MM.1S (cell line): ENCODE measurements at regions not wholly inside any gene's neighbourhood (a gene's known extent, or its start where the extent isn't known, plus 50 kb on each side); places are given as distances from the start of the nearest gene placed in this dataset.

Experiments
- EZH2phosphoT487 ChIP-seq: fragments of 300-600 bp; sonication (generic); IDR thresholded peaks from 2 replicates; pipeline ENCODE4 v1.6.1; 2018; ENCODE audit warnings: antibody characterized with exemption, low read length
- TF ChIP-seq, protein P1 (sequence below): fragments of 300-600 bp; sonication (generic); IDR thresholded peaks from 2 replicates; pipeline ENCODE4 v1.5.1; 2016; ENCODE audit warnings: antibody characterized with exemption, low read length, mixed read lengths

DNA sequence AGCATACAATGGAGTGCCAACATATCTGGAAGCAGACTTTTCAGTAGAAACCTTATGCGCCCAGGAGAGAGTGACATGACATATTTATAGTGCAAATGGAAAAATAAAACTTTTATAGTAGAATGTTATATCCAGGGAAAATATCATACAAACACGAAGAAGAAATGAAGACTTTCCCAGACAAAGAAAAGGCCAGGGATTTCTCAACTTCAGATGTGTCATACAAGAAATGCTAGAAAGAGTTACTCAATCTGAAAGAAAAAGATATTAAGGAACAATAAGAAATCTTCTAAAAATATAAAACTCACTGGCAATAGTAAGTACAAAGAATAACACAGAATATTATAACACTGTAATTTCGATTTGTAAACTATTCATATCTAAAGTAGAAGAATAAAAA lies 1269.3 kb downstream of the GRIK2 start:
- TF ChIP-seq, protein P1, sequence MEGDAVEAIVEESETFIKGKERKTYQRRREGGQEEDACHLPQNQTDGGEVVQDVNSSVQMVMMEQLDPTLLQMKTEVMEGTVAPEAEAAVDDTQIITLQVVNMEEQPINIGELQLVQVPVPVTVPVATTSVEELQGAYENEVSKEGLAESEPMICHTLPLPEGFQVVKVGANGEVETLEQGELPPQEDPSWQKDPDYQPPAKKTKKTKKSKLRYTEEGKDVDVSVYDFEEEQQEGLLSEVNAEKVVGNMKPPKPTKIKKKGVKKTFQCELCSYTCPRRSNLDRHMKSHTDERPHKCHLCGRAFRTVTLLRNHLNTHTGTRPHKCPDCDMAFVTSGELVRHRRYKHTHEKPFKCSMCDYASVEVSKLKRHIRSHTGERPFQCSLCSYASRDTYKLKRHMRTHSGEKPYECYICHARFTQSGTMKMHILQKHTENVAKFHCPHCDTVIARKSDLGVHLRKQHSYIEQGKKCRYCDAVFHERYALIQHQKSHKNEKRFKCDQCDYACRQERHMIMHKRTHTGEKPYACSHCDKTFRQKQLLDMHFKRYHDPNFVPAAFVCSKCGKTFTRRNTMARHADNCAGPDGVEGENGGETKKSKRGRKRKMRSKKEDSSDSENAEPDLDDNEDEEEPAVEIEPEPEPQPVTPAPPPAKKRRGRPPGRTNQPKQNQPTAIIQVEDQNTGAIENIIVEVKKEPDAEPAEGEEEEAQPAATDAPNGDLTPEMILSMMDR = no peak
- no peak for TF ChIP-seq EZH2phosphoT487
